22Rv1 (cell line): ENCODE measurements at regions not wholly inside any gene's neighbourhood (a gene's known extent, or its start where the extent isn't known, plus 50 kb on each side); places are given as distances from the start of the nearest gene placed in this dataset.

ENCODE experiments used
- H3K27ac ChIP-seq: fragments of 450-650 bp; 2 replicates; pipeline ENCODE4 v1.5.1; 2017
- ZFX ChIP-seq: fragments of 450-650 bp; IDR thresholded peaks from 2 replicates; pipeline ENCODE4 v1.6.1; 2017; ENCODE audit warnings: antibody characterized with exemption, borderline replicate concordance
- TF ChIP-seq, protein P1 (sequence below): fragments of 450-650 bp; IDR thresholded peaks from 2 replicates; pipeline ENCODE4 v1.5.1; 2017; ENCODE audit warnings: mild to moderate bottlenecking

- no peak for TF ChIP-seq ZFX
- TF ChIP-seq, protein P1, sequence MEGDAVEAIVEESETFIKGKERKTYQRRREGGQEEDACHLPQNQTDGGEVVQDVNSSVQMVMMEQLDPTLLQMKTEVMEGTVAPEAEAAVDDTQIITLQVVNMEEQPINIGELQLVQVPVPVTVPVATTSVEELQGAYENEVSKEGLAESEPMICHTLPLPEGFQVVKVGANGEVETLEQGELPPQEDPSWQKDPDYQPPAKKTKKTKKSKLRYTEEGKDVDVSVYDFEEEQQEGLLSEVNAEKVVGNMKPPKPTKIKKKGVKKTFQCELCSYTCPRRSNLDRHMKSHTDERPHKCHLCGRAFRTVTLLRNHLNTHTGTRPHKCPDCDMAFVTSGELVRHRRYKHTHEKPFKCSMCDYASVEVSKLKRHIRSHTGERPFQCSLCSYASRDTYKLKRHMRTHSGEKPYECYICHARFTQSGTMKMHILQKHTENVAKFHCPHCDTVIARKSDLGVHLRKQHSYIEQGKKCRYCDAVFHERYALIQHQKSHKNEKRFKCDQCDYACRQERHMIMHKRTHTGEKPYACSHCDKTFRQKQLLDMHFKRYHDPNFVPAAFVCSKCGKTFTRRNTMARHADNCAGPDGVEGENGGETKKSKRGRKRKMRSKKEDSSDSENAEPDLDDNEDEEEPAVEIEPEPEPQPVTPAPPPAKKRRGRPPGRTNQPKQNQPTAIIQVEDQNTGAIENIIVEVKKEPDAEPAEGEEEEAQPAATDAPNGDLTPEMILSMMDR: no peak
- H3K27ac ChIP-seq: no peak overlapping the region
Measured at GRCh38 chr16:82301146-82301755, 131.2 kb upstream of the MPHOSPH6 start.

DNA sequence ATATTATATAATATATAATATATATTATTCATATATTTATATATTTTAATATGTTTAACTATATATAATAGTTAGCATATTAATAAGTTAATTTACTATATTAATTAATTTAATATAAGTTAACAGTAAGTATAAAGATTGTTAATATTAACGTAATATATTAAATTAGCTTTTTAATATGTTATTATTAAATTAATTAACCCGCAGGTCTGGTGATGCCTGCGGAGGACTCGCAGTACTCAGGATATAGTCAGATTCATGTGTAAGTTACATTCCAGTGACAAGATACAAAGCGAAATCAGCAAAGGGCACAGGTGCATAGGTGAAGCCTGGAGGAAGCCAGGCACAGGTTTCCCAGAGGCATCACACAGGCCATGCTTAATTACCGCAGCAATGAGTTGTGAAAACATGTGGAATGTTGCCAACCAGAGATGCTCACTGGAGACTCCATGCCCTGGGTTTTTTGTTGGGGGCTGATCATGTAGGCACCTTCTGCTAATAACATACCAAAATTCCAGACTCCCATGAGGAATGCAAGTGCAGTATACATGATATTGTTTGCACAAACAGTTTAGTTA lies 130.4 kb upstream of the MPHOSPH6 start:
- H3K27ac ChIP-seq: no peak overlapping the region
- no peak for TF ChIP-seq ZFX
- TF ChIP-seq, protein P1: no peak

DNA sequence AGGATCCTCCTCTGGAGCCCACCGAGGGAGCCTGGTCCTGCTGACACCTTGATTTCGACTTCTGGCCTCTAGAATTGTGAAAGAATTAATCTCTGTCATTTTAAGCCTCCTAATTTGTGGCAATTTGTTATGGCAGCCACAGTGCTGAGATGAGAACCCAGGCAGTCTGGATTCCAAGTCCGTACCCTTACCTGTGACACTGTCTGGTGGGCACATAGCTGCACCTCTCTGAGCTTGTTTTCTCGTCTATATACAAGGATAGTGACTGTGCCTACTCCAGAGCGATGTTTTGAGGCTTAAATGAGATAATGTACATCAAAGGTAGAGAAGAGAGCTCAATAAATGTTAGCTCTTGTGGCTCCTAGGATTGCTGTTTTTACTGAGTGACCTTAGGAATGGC lies 128.4 kb upstream of the MPHOSPH6 start:
- TF ChIP-seq, protein P1: no peak
- TF ChIP-seq ZFX: no peak

GRCh38 chr16:82295290-82296201 lies 125.5 kb upstream of the MPHOSPH6 start:
- no peak overlapping the region for H3K27ac ChIP-seq

More for the DNA sequence above, 128.4 kb upstream of the MPHOSPH6 start:
- H3K27ac ChIP-seq: no peak overlapping the region

DNA sequence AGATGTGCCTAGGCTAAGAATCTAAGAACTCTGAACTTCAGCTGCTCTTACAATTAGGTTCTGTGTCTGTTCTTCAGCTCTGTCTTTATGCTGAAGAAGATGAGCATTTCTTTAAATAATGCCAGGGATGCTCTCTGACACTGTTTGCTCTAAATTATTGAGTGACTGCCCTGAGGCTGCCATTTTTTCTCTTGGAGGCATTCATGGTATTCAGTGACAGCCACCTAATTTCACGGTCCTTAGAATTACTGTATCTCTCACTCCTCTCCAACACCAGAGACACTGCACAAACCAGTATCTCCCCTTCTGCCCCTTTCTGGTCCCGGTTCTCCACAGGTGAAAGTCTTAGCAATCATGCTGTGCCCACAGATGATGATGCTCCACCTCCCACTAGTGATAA lies 123.6 kb upstream of the MPHOSPH6 start:
- TF ChIP-seq, protein P1: no peak
- no peak for TF ChIP-seq ZFX
- no peak overlapping the region for H3K27ac ChIP-seq

More at GRCh38 chr16:82295290-82296201, 125.5 kb upstream of the MPHOSPH6 start:
- TF ChIP-seq ZFX: no peak
- TF ChIP-seq, protein P1: no peak

DNA sequence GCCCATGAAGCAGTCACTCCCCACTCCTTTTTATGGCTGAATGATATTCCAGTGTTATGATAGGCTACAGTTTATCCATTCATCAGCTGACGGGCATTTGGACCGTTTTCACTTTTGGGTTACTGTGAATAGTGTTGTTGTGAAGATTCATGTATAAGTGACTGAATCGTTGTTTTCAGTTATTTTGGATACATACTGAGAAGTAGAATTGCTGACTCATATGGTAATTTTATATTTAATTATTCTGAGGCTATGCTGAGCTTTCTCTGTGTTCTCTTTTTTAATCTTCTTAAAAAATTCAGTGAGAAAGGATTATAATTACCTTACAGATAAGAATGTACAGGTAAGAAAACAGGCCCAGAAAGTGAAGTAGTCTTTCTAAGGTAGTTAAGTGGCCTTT lies 117.9 kb upstream of the MPHOSPH6 start:
- no peak for TF ChIP-seq ZFX
- TF ChIP-seq, protein P1: no peak
- H3K27ac ChIP-seq: no peak overlapping the region
